Epidermal melanocyte (primary cell): ENCODE measurements at regions not wholly inside any gene's neighbourhood (a gene's known extent, or its start where the extent isn't known, plus 50 kb on each side); places are given as distances from the start of the nearest gene placed in this dataset.
"Not testable (repeated sequence)": the region's sequence is repeated elsewhere in the genome, so short reads cannot be mapped to it uniquely, and the experiment has no call there.

Experiments used
- DNase-seq: peaks from one replicate; pipeline ENCODE4 v3.0.0; 2011; ENCODE audit warnings: low spot score; ENCODE audit not compliant: insufficient read length

DNA sequence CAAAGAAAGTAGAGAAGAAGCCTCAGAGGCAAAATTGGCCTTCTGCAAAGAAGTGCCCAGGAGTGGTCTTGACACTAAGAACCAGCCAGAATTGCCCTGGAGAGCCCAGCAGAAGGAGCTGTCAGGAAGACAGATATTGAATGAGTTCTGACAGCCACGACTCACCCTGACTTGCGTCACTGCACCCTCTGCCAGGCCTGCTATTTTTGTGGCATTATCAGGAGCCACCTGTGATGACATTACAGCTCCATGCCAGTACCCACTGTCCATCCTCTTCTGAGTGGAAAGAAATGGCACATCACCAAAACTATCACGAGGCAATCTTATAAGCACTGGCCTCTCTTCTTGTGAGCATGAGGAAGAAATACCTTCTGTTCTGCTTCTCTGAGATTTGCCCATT is 67.7 kb downstream of the SMIM20 start:
- no peak for DNase-seq

DNA sequence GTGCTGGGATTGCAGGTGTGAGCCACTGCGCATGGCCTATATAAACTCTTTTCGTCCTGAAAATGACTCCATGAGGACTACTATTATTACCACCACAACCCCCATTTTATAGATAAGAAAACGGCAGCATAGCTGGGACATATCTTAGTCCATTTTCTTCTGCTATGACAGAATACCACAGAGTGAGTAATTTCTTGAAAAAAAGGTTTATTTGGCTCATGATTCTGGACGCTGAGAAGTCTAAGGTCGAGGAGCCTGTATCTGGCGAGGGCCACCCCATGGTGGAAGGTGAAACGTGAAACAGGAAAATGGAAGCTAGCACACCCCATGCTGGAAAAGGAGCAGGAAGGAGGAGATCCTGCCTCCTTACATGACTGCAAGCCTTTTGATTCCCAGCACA is 68.9 kb downstream of the SMIM20 start:
- DNase-seq = no peak

DNA sequence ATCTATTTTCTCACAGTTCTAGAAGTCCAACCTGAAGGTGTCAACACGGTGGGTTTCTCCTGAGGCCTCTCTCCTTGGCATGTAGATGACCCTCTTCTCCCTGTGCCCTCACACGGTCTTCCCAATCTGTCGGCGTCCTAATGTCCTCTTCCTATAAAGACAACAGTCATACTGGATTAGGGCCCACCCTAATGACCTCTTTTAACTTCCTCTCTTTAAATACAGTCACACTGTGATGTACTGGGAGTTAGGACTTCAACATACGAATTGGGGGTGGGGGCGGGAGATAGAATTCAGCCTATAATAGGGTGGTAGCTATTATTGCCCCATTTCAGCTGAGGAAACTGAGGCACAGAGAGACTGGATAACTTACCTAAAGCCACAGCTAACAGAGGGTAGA is 70.2 kb downstream of the SMIM20 start:
- no peak for DNase-seq

DNA sequence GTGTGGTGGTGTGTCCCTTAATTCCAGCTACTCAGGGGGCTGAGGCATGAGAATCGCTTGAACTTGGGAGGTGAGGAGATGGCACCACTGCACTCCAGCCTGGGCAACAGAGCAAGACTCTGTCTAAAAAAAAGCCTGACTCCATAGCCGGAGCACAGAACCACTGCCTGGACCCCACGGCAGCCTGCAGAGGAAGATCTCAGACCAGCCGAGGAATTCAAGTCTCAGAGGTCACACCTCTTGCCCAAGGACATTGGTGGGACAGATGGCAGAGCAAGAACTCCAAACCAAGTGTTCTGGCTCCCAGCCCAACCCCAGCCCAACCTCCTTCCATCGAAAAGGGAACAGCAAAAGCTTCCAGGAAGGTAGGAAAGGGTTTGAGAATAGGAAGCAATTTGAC is 70.8 kb downstream of the SMIM20 start:
- DNase-seq = no peak

DNA sequence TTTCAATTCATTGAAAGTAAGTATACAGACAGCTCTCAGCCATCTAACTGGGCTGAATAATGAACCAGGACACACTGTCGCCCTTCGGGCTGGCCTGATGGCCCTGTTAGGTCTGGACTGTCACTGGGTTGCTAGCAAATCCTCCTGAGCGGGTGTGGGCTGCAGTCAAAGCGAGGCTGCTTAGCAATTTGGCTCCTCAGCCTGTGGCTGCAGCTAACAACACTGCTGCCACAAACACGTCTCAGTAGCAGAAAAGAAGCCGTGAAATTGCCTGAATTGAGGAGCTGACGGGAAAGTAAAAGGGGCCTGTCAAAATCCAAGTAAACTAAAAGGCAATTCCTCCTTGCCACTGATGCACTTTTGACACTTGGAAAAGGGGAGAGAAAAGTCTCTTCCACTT is 72.8 kb downstream of the SMIM20 start:
- no peak for DNase-seq

DNA sequence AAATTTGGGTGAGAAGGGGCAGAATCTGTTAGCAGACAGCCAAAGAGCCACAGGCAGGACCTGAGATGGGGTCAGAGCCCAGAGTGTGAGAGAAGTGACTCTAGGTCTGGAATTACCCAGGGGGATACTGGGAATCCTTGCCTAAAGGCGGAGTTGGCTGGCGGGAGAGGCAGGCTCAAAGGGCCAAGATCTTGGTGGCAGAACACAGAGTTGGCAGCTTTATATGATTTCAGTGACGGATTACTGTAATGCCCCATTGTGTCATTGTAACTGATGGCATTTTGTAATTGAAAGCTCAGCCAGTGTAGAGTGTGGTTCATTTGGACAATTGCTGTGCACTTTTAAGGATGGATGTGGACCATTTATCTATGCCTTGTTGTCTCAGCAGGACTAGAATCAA is 77.3 kb downstream of the SMIM20 start:
- DNase-seq = no peak

DNA sequence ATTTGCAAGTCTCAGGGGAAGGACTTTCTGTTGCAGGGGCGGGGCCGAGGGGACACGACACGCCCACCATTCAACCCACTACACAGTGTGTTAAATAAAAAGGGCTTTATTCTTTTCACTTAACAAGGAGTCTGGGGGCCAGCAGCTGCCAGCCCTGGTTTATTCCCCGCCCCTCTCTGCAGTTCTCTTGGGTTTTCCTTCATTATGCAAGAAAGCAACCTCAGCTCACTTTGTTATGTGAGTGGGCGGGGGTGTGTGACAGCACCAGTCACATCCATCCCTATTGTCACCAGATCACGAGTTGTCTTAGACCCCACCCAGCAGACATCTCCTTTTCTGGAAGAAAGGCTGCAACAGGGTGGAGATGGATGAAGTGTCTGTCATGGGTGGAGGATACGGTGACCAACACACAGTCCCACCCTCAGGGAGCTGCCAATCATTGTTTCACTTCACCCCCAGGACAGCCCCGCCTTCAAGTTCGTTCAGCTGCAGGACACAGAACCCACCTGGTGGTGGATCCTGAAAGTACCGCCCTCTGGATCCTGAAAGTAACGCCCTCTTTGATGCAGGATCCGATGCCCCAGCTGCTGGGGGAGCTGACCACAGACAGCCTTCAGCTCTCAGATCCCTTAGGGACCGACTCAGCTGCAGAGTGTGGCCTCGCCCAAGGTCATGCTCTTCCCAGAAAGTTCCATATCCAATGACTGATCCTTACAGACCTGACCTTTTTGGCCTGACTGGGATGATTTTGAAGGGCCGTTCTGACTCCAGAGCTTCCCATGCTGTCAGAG is 79.6 kb downstream of the SMIM20 start:
- no peak for DNase-seq

DNA sequence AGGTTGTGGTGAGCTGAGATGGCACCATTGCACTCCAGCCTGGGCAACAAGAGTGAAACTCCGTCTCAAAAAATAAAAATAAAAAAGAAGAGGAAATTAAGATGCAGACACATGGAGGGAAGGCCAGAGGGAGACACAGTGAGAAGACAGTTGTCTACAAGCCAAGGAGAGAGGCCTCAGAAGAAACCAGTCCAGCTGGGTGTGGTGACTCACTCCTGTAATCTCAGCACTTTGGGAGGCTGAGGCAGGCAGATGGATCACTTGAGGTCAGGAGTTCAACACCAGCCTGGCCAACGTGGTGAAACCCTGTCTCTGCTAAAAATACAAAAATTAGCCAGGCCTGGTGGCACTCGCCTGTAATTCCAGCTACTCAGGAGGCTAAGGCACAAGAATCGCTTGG is 80.6 kb downstream of the SMIM20 start:
- DNase-seq = not testable (repeated sequence)

DNA sequence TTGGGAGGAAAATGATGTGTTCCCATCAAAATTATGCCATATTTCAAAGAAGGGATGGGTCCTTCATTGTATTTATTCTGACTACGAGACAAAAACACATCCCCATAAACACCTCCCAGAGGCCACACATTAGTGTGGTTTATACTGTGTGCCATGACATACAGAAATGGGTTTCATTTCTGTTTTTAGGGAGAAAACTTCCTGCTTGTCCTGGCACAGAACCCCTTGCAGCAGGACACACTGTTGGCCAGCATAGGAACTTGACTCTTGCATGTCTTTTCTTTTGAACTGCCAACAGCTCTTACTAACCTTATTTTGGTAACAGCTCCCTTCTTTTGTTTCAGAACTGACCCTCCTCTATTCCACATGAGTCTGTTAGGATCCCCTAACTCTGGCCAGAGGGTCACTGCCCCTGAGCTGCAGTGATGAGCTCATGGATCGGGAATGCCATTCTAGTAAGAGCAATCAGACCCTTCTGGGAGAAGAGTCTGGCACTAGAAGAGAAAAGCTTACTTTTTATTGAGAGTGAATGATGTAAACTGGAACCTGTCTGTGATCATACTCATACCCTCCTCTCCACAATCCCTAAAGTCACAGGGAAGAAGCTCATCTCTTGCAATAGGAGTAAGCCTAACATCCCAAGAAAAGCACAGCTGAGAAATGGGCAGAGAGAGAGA is 86.4 kb downstream of the SMIM20 start:
- DNase-seq = no peak

DNA sequence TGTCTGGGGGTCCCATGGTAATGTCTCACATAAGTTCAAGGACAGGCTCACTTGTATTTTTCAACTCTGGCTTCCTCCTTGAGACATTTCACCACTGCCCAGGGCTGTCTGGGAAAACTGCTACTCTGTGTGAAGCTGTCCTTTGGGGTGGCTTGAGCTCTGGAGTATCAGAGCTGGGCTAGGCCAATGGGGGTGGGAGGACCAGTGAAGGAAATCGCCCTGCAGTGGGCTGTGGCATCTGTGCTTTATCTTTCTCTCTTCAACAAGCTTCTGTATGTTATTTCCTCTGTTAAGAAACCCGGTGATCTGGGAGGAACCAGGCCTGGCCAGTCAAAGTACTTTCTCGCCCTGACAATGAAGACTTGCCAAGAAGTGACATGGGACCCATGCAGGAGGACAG is 87.4 kb downstream of the SMIM20 start:
- DNase-seq = no peak

DNA sequence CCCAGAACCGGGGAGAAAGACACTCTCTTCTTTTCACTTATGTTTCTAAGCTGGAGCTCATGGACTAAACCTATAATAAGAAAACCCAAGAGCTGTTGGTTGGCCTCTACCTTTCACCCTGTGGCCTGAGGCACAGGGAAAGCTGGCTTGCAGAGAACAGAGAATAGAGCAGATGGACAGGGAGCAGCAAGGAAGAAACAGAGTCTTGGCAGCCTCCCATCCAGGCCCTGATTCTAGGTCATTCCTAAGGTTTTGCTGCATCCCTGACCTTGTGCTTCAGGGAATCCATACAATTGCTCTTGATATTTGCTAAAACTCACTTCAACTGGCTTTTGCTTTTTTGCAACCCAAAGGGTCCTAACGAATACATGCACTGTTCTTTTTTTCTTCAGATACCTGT is 87.8 kb downstream of the SMIM20 start:
- DNase-seq = no peak

DNA sequence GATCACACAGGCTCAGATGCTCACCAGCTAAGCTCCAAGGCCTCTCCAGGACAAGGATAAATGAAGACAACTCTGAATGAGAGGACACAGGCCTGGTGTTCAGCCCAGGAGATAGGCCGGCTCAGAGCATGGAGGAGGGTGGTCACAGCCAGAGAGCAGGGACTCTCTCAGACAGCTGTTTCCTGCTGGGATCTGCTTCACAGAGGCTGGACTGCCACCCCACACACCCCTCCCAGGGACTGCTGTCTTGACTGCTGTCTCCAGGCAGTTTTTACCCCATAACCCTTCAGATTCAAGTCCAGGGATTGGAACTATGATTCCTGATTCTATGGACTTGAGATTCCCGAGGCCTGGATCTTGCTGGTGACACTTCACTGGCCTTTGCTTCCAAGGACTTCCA is 89.0 kb downstream of the SMIM20 start:
- DNase-seq = no peak

DNA sequence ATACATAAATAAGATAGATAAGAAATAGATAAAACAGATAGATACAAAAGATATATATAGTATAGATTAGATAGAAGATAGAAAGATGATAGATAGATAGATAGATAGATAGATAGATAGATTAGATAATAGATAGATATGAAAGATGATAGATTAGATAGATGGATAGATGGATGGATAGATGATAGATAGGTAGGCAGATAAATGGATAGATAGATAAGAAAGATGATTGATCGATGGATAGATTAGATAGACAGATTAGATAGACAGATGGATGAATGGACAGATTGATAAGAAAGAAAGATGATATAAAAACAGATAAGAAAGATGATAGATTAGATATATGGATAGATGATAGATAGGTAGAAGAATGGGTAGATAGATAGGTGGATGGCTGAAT is 90.3 kb downstream of the SMIM20 start:
- DNase-seq = no peak

DNA sequence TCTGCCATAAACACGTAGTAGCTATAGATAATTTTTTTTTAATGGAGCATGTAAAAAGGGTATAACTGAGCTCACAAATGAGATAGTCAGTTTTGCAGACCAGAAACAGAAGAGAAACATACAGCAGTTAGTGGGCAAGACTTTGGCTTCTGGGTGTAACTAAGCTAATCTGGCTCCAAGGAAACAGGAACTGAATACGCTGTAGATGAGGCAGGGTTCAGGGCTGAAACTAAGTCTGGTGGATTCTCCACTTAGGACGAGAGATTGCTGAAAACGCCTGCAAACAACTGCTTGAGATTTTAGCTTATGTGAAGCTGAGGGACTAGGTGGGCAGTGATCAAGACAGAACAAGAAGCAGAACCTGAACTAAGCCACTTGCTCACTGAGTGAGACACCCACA is 91.7 kb downstream of the SMIM20 start:
- DNase-seq = no peak

DNA sequence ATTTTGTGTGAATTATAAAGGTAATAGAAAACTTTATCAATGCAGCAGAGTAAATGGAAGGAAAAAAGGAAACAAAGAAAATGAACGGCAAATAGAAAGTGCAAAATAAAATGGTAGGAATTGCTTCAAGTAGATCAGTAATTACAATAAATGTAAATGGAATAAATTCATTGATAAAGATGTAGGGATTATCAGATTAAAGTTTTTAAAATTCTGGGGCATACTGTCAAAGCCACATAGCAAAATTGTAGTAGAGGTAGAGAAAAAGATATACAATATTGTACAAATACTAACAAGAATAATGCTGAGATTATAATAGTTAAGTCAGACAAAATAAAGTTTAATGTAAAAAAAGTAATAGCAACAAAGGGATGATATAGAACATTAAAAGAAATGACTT is 94.7 kb downstream of the SMIM20 start:
- DNase-seq = no peak

DNA sequence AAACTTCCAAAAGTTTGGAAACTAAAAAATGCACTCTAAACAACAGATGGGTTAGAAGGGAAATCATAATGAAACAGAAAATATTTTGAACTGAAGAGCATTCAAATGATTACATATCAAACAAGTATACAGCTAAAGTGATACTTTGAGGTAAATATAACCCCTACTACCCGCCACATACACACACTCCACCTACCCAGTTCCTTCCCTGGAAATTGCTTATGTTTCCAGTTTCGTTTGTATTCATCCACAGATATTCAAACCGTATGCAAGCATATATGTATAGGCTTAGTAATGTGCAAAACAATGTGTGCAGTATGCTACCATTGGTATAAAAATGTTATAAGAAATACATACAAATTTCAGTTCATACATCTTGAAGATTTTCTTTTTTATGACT is 95.5 kb downstream of the SMIM20 start:
- no peak for DNase-seq

DNA sequence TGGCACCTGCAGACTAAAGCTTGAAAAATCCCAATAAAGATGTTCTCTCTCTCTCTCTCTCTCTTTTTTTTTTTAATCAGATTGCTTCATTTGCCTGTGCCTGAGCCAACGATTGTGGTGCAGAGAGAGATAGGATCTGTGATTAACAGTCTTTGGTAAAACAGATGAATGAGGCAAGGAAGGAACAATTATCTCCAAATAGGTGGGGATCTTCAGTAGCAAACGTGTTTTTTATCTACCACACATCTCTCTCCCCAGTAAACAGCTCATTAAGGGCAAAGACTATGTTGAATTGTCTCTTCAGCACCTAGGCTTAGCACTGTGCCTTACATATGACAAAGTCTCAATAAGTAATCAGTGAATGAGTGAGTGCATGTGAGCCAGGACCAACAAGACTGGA is 96.3 kb downstream of the SMIM20 start:
- no peak for DNase-seq

DNA sequence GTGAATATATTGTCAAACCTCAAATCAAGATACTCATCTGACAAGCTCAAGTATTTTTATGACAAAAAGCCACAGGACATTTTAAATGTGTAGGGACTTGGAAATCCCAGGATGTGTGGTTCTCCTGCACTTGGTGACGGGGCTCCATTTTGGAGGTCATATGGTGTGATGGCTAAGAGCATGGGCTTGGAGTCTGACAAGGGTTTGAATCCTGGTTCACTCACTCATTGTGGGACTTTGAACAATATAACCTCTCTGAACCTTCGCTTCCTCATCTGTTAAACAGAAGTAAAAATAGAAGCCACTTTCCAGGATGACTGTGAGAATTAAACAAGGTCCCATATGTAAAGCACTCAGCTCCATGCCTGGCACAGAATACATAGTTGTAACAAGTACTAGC is 99.6 kb downstream of the SMIM20 start:
- no peak for DNase-seq

DNA sequence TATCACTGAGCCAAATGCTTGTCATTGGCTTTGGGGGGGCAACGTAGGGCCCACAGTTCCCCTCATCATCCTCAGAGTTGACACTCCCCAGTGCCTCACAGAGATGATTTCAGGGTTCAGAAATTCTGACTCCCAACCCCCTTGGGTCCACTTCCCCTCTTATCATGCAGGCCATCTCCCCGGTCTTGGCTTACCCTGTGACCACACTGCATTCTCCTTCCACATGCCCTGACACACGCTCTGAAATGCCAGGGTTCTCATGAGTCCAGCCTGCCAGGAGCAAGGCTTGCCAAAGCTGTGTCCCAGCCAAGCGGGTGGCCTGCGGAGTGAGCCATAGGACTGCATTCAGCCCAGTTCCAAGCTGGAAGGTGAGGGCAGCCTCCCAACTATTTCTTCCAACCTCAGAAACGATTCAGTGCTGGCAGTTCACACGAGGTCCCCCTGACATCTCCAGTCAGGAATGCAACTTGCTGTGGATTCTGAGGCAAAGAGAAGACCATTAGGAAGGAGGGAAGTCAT is 101.2 kb downstream of the SMIM20 start:
- peak; percentile 45 for DNase-seq

DNA sequence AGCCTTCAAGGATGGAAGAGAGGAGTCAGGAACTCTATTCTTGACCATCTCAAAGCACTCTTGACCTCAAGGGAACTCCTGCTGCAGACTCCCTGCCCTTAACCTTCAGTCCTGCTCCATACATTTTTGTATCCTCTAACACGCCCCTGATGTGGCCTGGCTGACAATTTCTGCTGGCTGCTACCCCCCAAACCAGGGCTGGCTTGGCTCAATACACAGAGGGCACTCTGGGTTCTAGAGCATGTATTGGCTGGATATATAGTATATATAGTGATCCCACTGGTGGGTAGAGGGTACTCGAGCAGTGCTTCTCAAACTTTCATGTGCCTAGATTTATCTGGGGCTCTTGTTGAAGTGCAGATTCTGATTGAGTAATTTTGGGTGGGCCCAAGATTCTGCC is 101.9 kb downstream of the SMIM20 start:
- DNase-seq = no peak

DNA sequence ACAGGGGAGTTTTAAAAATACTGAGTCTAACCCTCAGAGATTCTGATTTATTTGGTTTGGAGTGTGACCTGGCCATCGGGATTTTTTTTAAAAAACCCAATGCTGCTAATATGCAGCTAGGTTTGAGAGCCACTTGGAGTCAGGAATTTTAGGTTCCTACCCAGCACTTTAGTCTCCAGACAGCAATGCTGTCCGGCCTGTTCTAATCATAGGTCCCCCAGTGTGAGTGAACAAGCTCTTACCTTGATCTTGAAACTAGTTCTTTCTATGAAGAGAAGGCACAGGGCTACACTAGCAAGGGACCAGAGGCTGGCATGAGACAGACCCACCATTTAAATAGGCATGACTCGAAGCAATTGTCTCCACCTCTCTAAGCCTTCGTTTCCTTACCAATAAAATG is 103.5 kb downstream of the SMIM20 start:
- DNase-seq = no peak

DNA sequence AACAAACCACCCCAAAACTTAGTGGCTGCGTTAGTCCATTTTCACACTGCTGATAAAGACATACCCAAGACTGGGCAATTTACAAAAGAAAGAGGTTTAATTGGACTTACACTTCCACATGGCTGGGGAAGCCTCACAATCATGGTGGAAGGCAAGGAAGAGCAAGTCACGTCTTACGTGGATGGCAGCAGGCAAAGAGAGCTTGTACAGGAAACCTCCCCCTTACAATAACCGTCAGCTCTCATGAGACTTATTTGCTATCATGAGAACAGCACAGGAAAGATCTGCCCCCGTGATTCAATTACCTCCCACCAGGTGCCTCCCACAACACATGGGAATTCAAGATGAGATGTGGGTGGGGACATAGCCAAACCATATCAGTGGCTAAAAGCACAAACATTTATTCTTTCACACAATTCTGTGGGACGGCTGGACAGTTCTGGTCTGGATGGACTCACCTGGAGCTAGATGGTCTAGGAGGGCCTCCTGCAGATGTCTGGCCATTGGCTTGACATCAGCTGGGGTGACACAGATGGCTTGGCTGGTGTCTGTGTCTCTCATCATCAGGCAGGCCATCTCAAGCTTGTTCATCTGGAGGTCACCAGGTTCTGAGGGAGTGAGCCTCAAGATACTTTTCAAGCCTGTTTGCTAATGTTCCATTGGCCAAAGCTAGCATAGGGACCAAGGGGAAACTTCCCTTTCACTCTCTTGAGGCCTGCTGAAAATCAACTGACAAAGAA is 104.1 kb downstream of the SMIM20 start:
- DNase-seq = not testable (repeated sequence)
